T-cell (primary cell): ENCODE measurements at regions not wholly inside any gene's neighbourhood (a gene's known extent, or its start where the extent isn't known, plus 50 kb on each side); places are given as distances from the start of the nearest gene placed in this dataset.

Source experiments
- ATAC-seq, 4 experiments: fragments of 200-7000 bp in 3 of 4; fragments of 150-1000 bp in 1 of 4; cut with Tn5 transposase; replicated peaks in 1 of 4; 1 replicate in 3 of 4; 2 replicates in 1 of 4; pipeline ENCODE4 v1.10.0; 2021; ENCODE audit warnings: moderate library complexity in 3 of 4, mild to moderate bottlenecking in 2 of 4, moderate number of reproducible peaks in 1 of 4
- CTCF ChIA-PET, 2 donors: fragments of 300-600 bp; sonication (Branson Sonifier 250); formaldehyde crosslinking; loops; one replicate each; lab custom pipeline; 2022; ENCODE audit warnings: antibody characterized with exemption in 2 of 2; lab: Charles Lee
- POLR2A ChIA-PET, 2 donors: fragments of 300-600 bp; sonication (Branson Sonifier 250); formaldehyde crosslinking; loops; one replicate each; lab custom pipeline; 2022; ENCODE audit warnings: antibody characterized with exemption in 2 of 2; lab: Charles Lee
- DNase-seq, 35 experiments: peaks; one replicate each; pipeline versions ENCODE4 v3.0.0 to v3.0.0-alpha.2; 2013 to 2023
- H3K27ac ChIP-seq: one replicate; pipeline ENCODE4 v1.5.1; 2013; ENCODE audit warnings: low read length
- H3K27me3 ChIP-seq, 2 experiments: replicated peaks in 1 of 2; 1 replicate in 1 of 2; 2 replicates in 1 of 2; pipeline versions ENCODE4 v1.6.1 to v1.7.0; 2013; ENCODE audit warnings: low read length in 1 of 2, mixed read lengths in 1 of 2; ENCODE audit not compliant: control insufficient read depth in 2 of 2, insufficient read depth in 2 of 2; ENCODE audit errors: extremely low read depth in 1 of 2
- H3K36me3 ChIP-seq, 2 donors: 1 replicate in 1 of 2; 2 replicates in 1 of 2; pipeline versions ENCODE4 v1.6.1 to v1.7.0; 2013; ENCODE audit warnings: low read length in 1 of 2; ENCODE audit not compliant: control insufficient read depth in 2 of 2, insufficient read depth in 1 of 2; ENCODE audit errors: extremely low read depth in 1 of 2
- H3K4me1 ChIP-seq, 2 experiments: 1 replicate in 1 of 2; 2 replicates in 1 of 2; pipeline versions ENCODE4 v1.6.1 to v1.7.0; 2013; ENCODE audit warnings: low read length in 2 of 2, mixed read lengths in 1 of 2; ENCODE audit not compliant: insufficient read depth in 2 of 2, control insufficient read depth in 1 of 2; ENCODE audit errors: extremely low read depth in 1 of 2
- H3K4me3 ChIP-seq, 2 donors: 1 replicate in 1 of 2; 2 replicates in 1 of 2; pipeline versions ENCODE4 v1.5.1 to v1.7.0; 2013; ENCODE audit warnings: mild to moderate bottlenecking in 2 of 2, low read length in 1 of 2, moderate library complexity in 1 of 2; ENCODE audit not compliant: control insufficient read depth in 1 of 2; ENCODE audit errors: extremely low read depth in 1 of 2
- H3K9me3 ChIP-seq: 2 replicates; pipeline ENCODE4 v1.7.0; 2013
- H3K27ac Mint-ChIP-seq, 2 donors: one replicate each; pipeline ENCODE4 v1.8.0; 2020 to 2021; ENCODE audit warnings: mild to moderate bottlenecking in 2 of 2, mixed read lengths in 2 of 2
- H3K27me3 Mint-ChIP-seq, 2 donors: one replicate each; pipeline ENCODE4 v1.8.0; 2021 to 2022; ENCODE audit warnings: mixed read lengths in 2 of 2
- H3K36me3 Mint-ChIP-seq: one replicate; pipeline ENCODE4 v1.8.0; 2021; ENCODE audit warnings: mixed read lengths
- H3K4me1 Mint-ChIP-seq, 3 donors: one replicate each; pipeline ENCODE4 v1.8.0; 2020 to 2022; ENCODE audit warnings: mixed read lengths in 3 of 3, mild to moderate bottlenecking in 1 of 3
- H3K4me3 Mint-ChIP-seq, 3 donors: one replicate each; pipeline ENCODE4 v1.8.0; 2020 to 2022; ENCODE audit warnings: mild to moderate bottlenecking in 3 of 3, mixed read lengths in 3 of 3, moderate library complexity in 3 of 3
- H3K9me3 Mint-ChIP-seq, 3 donors: one replicate each; pipeline ENCODE4 v1.8.0; 2020 to 2022; ENCODE audit warnings: mixed read lengths in 3 of 3
- WGBS: methylation state at CpG from one replicate; pipeline ENCODE4 v1.1.5; 2013; ENCODE audit warnings: missing lambda C conversion rate; ENCODE audit not compliant: insufficient coverage; 5-methylcytosine and 5-hydroxymethylcytosine counted together

DNA sequence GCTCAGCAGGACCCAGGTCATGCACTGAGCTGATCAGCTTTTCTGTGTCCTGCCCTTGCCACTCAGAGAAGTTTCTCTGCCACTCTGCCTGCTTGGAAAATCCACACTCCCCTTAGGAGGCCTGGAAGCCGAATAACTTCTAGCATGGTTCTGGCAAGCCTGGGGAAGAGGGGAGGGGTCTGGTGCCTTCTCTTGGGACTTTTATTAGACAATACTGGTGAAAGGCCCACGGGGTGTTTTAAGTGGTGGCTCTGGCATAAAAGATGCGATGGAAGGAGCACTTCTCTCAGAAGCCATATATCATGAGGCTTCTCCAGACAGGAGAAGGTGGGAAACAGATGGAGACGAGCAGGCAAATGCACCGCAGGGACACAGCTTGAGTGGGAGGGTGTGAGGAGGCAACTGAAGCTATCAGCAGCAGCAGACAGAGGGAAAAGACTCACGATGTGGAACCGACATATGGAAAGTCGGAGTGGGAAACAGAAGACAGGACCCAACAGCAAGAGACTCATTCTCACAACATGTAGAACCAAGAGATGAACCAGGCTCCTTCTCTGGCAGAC, 141.8 kb upstream of the CTNNA2 start:
- peaks cover 10 to 14% (median 12%) of the 10 kb centered on the region in 3 donors for H3K9me3 Mint-ChIP-seq
- DNase-seq, result no peak
- H3K36me3 Mint-ChIP-seq, result no peaks in the 10 kb centered on the region
- H3K27ac ChIP-seq, result no peak overlapping the region
- WGBS, result 0% methylated on average over 2 of the region's 8 CpGs
- no peaks in the 10 kb centered on the region for H3K4me1 Mint-ChIP-seq
- no peak for ATAC-seq
- H3K36me3 ChIP-seq, result no peaks in the 10 kb centered on the region
- H3K4me1 ChIP-seq, result no peaks in the 10 kb centered on the region
- H3K4me3 Mint-ChIP-seq, result no peak overlapping the region
- no peak overlapping the region for H3K4me3 ChIP-seq
- H3K27ac Mint-ChIP-seq, result no peak overlapping the region
- no peaks in the 10 kb centered on the region for H3K27me3 ChIP-seq
- CTCF ChIA-PET, result no interaction called here
- POLR2A ChIA-PET, result no interaction called here
- no peaks in the 10 kb centered on the region for H3K9me3 ChIP-seq
- H3K27me3 Mint-ChIP-seq, result no peaks in the 10 kb centered on the region

DNA sequence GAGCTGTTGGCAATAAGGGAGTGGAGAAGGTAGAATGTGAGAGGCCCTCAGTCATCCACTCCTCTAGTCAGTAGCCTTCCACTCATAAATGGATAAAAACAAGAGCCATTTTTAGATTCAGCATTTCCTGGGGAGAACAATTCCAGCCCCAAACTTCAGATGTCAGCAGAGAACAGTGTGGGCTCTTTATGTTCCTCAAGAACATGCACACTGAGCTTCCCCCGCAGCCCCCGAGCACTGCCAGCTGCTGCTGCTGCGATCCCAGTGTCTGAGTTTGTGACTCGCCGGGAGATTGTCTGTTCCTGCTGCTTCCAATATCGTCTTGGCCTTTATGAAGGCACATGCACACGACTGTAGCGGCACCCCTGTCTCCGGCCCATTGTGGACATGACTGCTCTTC, 143.7 kb upstream of the CTNNA2 start:
- ATAC-seq (no peak), DNase-seq (no peak)
- H3K4me3 ChIP-seq, result no peak overlapping the region
- ChIA-PET CTCF (no interaction called here), POLR2A (interaction anchor here in 1 of 2 donors (0.6 kb wide), 2 partner anchors 26 to 1958 kb away, joined by 3 read pairs; no protein-coding TSS in a partner anchor)
- Mint-ChIP-seq H3K27me3 (no peaks in the 10 kb centered on the region), H3K4me1 (no peaks in the 10 kb centered on the region), H3K27ac (no peak overlapping the region), H3K9me3 (peaks cover 4 to 15% (median 10%) of the 10 kb centered on the region in 3 donors), H3K4me3 (no peak overlapping the region), H3K36me3 (no peaks in the 10 kb centered on the region)
- no peaks in the 10 kb centered on the region for H3K36me3 ChIP-seq
- WGBS, result 75% methylated on average over 9 of the region's 9 CpGs
- H3K9me3 ChIP-seq, result no peaks in the 10 kb centered on the region
- H3K27ac ChIP-seq, result no peak overlapping the region
- no peaks in the 10 kb centered on the region for H3K27me3 ChIP-seq
- H3K4me1 ChIP-seq, result no peaks in the 10 kb centered on the region

- H3K4me3 ChIP-seq, result no peak overlapping the region
- ATAC-seq, result no peak
- H3K36me3 Mint-ChIP-seq, result no peaks in the 10 kb centered on the region
- no peaks in the 10 kb centered on the region for H3K27me3 Mint-ChIP-seq
- POLR2A ChIA-PET, result no interaction called here
- WGBS, result 90% methylated on average over 1 of the region's 5 CpGs
- DNase-seq, result no peak
- no peaks in the 10 kb centered on the region for H3K4me1 Mint-ChIP-seq
- no peaks in the 10 kb centered on the region for H3K9me3 ChIP-seq
- H3K36me3 ChIP-seq, result no peaks in the 10 kb centered on the region
- CTCF ChIA-PET, result no interaction called here
- no peaks in the 10 kb centered on the region for H3K27me3 ChIP-seq
- H3K9me3 Mint-ChIP-seq, result peaks cover 0 to 15% (median 10%) of the 10 kb centered on the region in 3 donors
- H3K4me3 Mint-ChIP-seq, result no peak overlapping the region
- no peaks in the 10 kb centered on the region for H3K4me1 ChIP-seq
- no peak overlapping the region for H3K27ac ChIP-seq
- H3K27ac Mint-ChIP-seq, result no peak overlapping the region
These were observed 144.7 kb upstream of the CTNNA2 start for GRCh38 chr2:79368116-79368630.

- H3K27me3 Mint-ChIP-seq, result no peaks in the 10 kb centered on the region
- Histone ChIP-seq H3K4me3 (no peak overlapping the region), H3K9me3 (no peaks in the 10 kb centered on the region), H3K36me3 (no peaks in the 10 kb centered on the region), H3K27me3 (no peaks in the 10 kb centered on the region), H3K27ac (no peak overlapping the region), H3K4me1 (no peaks in the 10 kb centered on the region)
- no CpG with 5 or more reads among the region's 2 CpGs for WGBS
- ATAC-seq (no peak), DNase-seq (no peak)
- no peaks in the 10 kb centered on the region for H3K36me3 Mint-ChIP-seq
- no peaks in the 10 kb centered on the region for H3K4me1 Mint-ChIP-seq
- POLR2A ChIA-PET, result no interaction called here
- H3K9me3 Mint-ChIP-seq, result peaks cover 5 to 17% (median 13%) of the 10 kb centered on the region in 3 donors
- no peak overlapping the region for H3K27ac Mint-ChIP-seq
- CTCF ChIA-PET, result no interaction called here
- H3K4me3 Mint-ChIP-seq, result no peak overlapping the region
These were observed 153.4 kb upstream of the CTNNA2 start for GRCh38 chr2:79359419-79359818.

GRCh38 chr2:79355569-79355968, 157.3 kb upstream of the CTNNA2 start:
- H3K27ac ChIP-seq, result no peak overlapping the region
- DNase-seq, result no peak
- no peaks in the 10 kb centered on the region for H3K36me3 Mint-ChIP-seq
- no peak overlapping the region for H3K27ac Mint-ChIP-seq
- H3K9me3 Mint-ChIP-seq, result peaks cover 23 to 49% (median 25%) of the 10 kb centered on the region in 3 donors
- no peak overlapping the region for H3K4me3 Mint-ChIP-seq
- no CpG with 5 or more reads among the region's 1 CpG for WGBS
- ChIA-PET POLR2A (no interaction called here), CTCF (no interaction called here)
- H3K4me1 Mint-ChIP-seq, result no peaks in the 10 kb centered on the region
- H3K27me3 Mint-ChIP-seq, result no peaks in the 10 kb centered on the region
- H3K9me3 ChIP-seq, result no peaks in the 10 kb centered on the region
- H3K27me3 ChIP-seq, result no peaks in the 10 kb centered on the region
- no peak overlapping the region for H3K4me3 ChIP-seq
- no peaks in the 10 kb centered on the region for H3K36me3 ChIP-seq
- ATAC-seq, result no peak
- no peaks in the 10 kb centered on the region for H3K4me1 ChIP-seq

DNA sequence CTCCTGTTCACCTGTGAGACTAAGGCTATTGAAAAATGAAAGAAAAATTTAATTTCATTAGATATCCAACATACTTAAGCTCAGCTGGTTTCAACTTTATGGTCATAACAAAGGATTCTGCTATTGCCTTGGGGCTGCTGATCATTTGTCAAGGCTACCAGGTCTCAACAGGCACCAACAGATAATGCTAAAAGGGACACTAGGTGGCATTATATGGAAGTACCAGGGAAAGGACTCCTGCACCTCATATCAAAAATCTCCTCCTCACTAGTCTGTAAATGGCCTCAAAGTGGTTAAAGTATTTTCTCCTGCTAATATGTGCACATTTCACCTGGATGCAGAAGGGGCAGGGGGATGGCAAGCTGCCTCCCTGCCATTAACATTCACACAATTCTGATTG, 167.9 kb upstream of the REG3A start:
- H3K27me3 ChIP-seq, result no peaks in the 10 kb centered on the region
- H3K36me3 ChIP-seq, result no peaks in the 10 kb centered on the region
- H3K9me3 ChIP-seq, result no peaks in the 10 kb centered on the region
- H3K4me3 ChIP-seq, result no peak overlapping the region
- no peak overlapping the region for H3K27ac ChIP-seq
- no peak overlapping the region for H3K4me3 Mint-ChIP-seq
- H3K36me3 Mint-ChIP-seq, result no peaks in the 10 kb centered on the region
- no peaks in the 10 kb centered on the region for H3K4me1 ChIP-seq
- ChIA-PET CTCF (no interaction called here), POLR2A (no interaction called here)
- H3K4me1 Mint-ChIP-seq, result no peaks in the 10 kb centered on the region
- no peak overlapping the region for H3K27ac Mint-ChIP-seq
- no peaks in the 10 kb centered on the region for H3K27me3 Mint-ChIP-seq
- peaks cover 18 to 22% (median 19%) of the 10 kb centered on the region in 3 donors for H3K9me3 Mint-ChIP-seq
- no peak for ATAC-seq
- no peak for DNase-seq

GRCh38 chr2:79320871-79321270, 161.3 kb upstream of the REG3A start:
- peaks cover 9 to 15% (median 12%) of the 10 kb centered on the region in 3 donors for H3K9me3 Mint-ChIP-seq
- H3K36me3 Mint-ChIP-seq, result no peaks in the 10 kb centered on the region
- H3K36me3 ChIP-seq, result no peaks in the 10 kb centered on the region
- POLR2A ChIA-PET, result no interaction called here
- H3K27me3 Mint-ChIP-seq, result no peaks in the 10 kb centered on the region
- DNase-seq (no peak), ATAC-seq (no peak)
- no peak overlapping the region for H3K4me3 Mint-ChIP-seq
- H3K4me1 Mint-ChIP-seq, result no peaks in the 10 kb centered on the region
- H3K9me3 ChIP-seq, result no peaks in the 10 kb centered on the region
- no CpG with 5 or more reads among the region's 1 CpG for WGBS
- no peak overlapping the region for H3K4me3 ChIP-seq
- H3K27ac Mint-ChIP-seq, result no peak overlapping the region
- H3K27ac ChIP-seq, result no peak overlapping the region
- H3K4me1 ChIP-seq, result no peaks in the 10 kb centered on the region
- CTCF ChIA-PET, result no interaction called here
- H3K27me3 ChIP-seq, result no peaks in the 10 kb centered on the region
